ENCODE measurements at regions not wholly inside any gene's neighbourhood (a gene's known extent, or its start where the extent isn't known, plus 50 kb on each side); places are given as distances from the start of the nearest gene placed in this dataset.

- TF ChIP-seq CTCF (IDR thresholded peaks at IDR 0.05; ENCODE audit: poor library complexity, severe bottlenecking) (no peak), EP300 (conservative IDR thresholded peaks at IDR 0.05; ENCODE audit: poor library complexity, severe bottlenecking) (no peak)
Observed at GRCh38 chr12:89959179-89959578, 250.5 kb upstream of the ATP2B1 start.

Measured in neural cell (in vitro differentiated cells).